SK-MEL-5 (cell line): ENCODE measurements at regions not wholly inside any gene's neighbourhood (a gene's known extent, or its start where the extent isn't known, plus 50 kb on each side); places are given as distances from the start of the nearest gene placed in this dataset.
"Not testable (repeated sequence)": the region's sequence is repeated elsewhere in the genome, so short reads cannot be mapped to it uniquely, and the experiment has no call there.

ENCODE experiments used
- DNase-seq: peaks from one replicate; pipeline ENCODE4 v3.0.0-alpha.2; 2016; ENCODE audit warnings: low read depth, low spot score
- in situ Hi-C: cut with HindIII; loops from 2 replicates; pipeline ENCODE4 v1.10.0; 2016; ENCODE audit warnings: low sequenced_read_pairs, high pct_unique_total_duplicates, low pct_unique_long_range_greater_than_20kb

- in situ Hi-C loops: no loop called here
- DNase-seq: no peak
Measured at GRCh38 chr12:94832780-94833681, 170.5 kb downstream of the NDUFA12 start.

DNA sequence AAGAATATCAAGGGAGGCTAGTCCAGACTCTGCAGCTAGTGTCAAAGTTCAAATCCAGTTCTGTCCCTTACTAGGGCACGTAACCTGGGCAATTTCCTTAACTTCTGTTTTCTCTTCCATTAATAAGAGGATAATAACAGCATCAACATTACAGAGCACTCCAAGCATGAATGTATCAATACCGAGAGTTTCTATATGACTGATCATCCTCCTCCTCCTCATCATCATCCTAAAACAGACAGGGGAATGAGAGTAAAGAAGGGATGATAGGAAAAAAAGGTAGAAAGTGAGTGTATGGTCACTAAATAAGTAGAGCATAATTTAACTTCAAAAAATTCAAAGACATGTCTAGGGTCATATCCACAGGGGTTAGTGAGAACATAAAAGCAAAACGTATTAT is 171.4 kb downstream of the NDUFA12 start:
- no peak for DNase-seq
- in situ Hi-C loops: no loop called here

GRCh38 chr12:94831081-94831751 is 172.3 kb downstream of the NDUFA12 start:
- DNase-seq: no peak
- in situ Hi-C loops: no loop called here

DNA sequence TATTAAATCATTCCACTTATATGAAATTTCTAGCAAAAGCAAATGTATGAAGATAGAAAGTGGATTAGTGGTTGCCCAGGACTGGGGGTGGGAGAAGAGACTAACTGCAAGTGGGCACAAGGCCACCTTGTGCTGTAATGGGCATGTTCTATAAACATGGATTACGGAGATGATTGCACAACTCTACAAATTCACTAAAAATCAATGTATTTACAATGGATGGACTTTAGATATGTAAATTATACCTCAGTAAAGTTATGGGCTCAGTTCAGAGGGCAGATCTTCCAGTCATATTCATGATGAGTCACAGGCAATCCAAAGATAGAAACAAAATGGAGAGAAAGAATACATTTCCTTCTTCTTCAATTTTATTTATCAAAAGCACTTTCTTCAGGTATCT is 173.9 kb downstream of the NDUFA12 start:
- in situ Hi-C loops: no loop called here
- DNase-seq: no peak

DNA sequence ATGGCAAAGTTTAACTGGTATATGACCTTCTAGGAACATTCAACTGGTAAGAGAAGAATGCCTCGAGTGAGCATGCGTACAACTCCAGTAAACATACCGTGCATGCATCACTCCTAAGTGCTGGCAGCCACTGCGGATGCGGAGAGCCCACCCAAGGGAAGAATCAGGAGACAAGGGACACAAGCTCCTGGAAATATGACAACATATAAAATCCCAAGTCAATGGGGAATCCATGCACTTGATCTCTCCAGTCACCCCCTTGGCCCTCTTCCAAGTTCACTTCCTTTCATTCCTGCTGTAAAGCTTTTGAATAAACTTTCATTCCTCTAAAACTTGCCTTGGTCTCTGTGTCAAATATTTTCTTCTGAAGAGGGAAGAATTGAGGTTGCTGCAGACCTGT is 168.7 kb upstream of the TMCC3 start:
- no peak for DNase-seq

DNA sequence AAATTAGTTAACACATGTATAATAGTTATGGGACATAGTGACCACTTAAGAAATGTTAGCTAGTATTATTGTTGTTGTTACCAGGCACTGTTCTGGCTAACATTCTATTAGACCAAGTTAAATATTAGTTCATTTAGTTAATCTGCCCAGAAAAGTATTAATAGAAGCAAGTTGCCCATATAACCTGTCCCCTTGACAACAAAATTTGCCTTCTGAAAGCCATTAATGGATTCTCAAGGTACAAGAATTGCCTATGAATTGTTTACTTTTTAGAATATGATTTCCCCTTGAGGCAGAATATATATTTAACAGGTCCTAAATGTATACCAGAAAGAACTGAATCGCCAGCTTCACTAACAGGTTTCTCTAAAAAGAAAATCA is 167.3 kb upstream of the TMCC3 start:
- in situ Hi-C loops: no loop called here
- no peak for DNase-seq

More for the DNA sequence above, 168.7 kb upstream of the TMCC3 start:
- in situ Hi-C loops: no loop called here

DNA sequence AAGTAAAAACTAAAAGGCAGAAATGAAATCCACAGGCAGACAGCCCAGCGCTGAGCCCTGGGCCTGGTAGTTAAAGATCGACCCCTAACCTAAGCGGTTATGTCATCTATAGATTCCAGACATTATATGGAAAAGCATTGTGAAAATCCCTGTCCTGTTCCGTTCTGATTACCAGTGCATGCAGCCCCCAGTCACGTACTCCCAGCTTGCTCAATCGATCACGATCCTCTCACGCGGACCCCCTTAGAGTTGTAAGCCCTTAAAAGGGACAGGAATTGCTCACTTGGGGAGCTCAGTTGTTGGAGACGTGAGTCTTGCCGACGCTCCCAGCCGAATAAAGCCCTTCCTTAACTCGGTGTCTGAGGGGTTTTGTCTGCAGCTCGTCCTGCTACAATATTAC is 166.8 kb upstream of the TMCC3 start:
- in situ Hi-C loops, DNase-seq: not testable (repeated sequence)

GRCh38 chr12:94816746-94817145 is 166.4 kb upstream of the TMCC3 start:
- DNase-seq, in situ Hi-C loops: not testable (repeated sequence)

DNA sequence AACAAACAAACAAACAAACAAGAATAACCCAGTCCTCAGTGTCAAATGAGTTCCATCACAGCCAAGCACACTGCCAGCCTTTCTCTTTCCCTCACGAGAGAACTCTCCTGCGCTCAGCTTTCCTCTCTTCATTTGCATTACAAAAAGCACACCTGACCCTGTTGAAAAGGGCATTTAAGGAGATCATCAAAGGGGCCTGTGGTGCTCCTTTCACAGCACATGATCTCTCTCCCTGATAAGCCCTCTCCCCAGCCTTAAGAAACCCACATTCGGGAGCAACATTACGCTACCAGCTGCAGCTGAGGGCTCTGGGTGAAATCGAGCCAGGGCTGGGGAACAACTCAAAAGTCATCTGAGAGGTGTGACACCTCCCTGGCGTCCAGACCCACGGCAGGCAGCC is 165.6 kb upstream of the TMCC3 start:
- no peak for DNase-seq
- in situ Hi-C loops: no loop called here

DNA sequence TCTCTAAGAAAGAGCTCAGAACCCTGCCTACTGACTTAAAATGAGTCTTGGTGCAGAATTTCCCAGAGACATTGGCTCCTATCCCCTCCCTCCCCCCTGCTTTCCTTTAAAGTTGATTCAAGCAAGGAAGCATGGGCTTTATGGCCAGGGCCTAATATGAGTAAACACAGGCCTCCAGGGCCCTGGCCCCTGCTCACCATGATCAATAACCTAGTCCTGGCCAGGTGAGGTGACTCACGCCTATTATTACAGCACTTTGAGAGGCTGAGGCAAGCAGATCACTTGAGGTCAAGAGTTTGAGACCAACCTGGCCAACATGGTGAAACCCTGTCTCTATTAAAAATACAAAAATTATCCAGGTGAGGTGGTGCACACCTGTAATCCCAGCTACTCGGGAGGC is 165.1 kb upstream of the TMCC3 start:
- no peak for DNase-seq
- in situ Hi-C loops: no loop called here

DNA sequence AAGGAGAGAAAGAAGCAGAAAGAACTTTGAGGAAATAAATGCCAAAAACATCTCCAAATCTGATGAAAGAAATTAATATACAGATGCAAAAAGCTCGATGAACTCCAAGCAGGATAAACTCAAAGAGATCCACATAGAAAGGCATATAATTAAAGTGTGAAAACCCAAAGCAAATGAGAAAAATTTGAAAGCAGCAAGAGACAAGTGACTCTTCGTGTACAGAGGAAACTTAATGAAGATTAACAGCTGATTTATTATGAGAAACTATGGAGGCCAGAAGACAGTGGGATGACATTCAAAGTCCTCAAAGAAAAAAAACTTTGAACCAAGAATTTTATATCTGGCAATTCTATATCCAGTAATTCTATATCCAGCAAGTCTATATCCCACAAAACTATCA is 163.0 kb upstream of the TMCC3 start:
- no peak for DNase-seq
- in situ Hi-C loops: no loop called here

GRCh38 chr12:94812345-94812744 is 162.0 kb upstream of the TMCC3 start:
- DNase-seq: no peak
- in situ Hi-C loops: no loop called here

- DNase-seq: no peak
- in situ Hi-C loops: no loop called here
Measured at GRCh38 chr12:94811611-94812010, 161.3 kb upstream of the TMCC3 start.

DNA sequence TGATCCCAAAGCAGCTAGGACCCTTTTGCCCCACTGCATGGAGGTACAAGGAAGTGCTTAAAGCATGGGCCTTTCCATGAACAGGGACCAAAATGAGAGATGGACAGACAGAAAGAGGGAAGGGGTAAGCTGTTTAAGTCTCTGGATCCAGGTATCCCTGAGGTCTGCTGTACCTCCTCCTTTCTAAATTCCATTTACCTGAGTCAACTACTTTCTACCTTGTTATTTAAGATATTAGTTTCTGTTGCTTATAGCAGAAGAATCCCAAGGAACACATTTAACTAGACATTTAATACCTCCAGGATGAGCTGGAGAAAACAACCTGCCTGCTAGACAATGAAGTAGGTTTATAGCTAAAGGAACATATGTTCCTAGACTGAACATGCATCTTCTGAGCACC is 157.6 kb upstream of the TMCC3 start:
- DNase-seq: no peak
- in situ Hi-C loops: no loop called here

DNA sequence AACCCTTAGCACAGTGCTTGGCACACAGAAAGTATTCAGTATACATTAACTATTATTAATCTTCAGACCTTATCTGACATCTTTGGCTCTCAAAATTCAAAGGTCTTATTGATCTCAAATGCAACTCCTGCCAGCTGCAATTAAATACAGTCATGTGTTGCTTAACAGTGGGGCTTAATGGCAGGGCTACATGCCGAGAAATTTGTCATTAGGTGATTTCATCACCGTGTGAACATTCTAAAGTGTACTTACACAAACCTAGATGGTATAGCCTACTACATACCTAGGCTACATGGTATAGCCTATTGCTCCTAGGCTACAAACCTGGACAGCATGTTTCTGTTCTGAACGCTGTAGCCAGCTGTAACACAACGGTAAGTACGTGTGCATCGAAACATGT is 156.3 kb upstream of the TMCC3 start:
- in situ Hi-C loops: no loop called here
- DNase-seq: no peak

- in situ Hi-C loops: no loop called here
- DNase-seq: peak; percentile 11
Measured at GRCh38 chr12:94805749-94806529, 155.6 kb upstream of the TMCC3 start.

GRCh38 chr12:94803939-94804338 is 153.6 kb upstream of the TMCC3 start:
- in situ Hi-C loops: no loop called here
- peak; percentile 13 for DNase-seq

GRCh38 chr12:94802796-94803195 is 152.4 kb upstream of the TMCC3 start:
- DNase-seq: no peak
- in situ Hi-C loops: no loop called here
